Common myeloid progenitor, CD34-positive (primary cell): ENCODE measurements at regions not wholly inside any gene's neighbourhood (a gene's known extent, or its start where the extent isn't known, plus 50 kb on each side); places are given as distances from the start of the nearest gene placed in this dataset.

Experiments
- CTCF ChIA-PET: fragments of 350-600 bp; sonication (Branson Sonifier 250); formaldehyde crosslinking; loops from one replicate; lab custom pipeline; 2021; ENCODE audit warnings: antibody characterized with exemption; lab: Charles Lee
- POLR2A ChIA-PET: fragments of 350-600 bp; sonication (Branson Sonifier 250); formaldehyde crosslinking; loops from one replicate; lab custom pipeline; 2021; ENCODE audit warnings: antibody characterized with exemption; lab: Charles Lee
- DNase-seq, 3 donors: peaks; one replicate each; pipeline versions ENCODE4 v3.0.0 to v3.0.0-alpha.2; 2013
- H3K27ac ChIP-seq, 2 experiments: 1 replicate in 1 of 2; 2 replicates in 1 of 2; pipeline ENCODE4 v1.7.0; 2013; ENCODE audit warnings: inconsistent platforms in 2 of 2, low read length in 2 of 2, mild to moderate bottlenecking in 2 of 2, low read depth in 1 of 2, moderate library complexity in 1 of 2; ENCODE audit not compliant: severe bottlenecking in 2 of 2, insufficient read depth in 1 of 2, poor library complexity in 1 of 2
- H3K27me3 ChIP-seq, 5 experiments: replicated peaks in 2 of 5; 1 replicate in 3 of 5; 2 replicates in 2 of 5; pipeline versions ENCODE4 v1.6.1 to v1.7.0; 2013; ENCODE audit warnings: low read length in 4 of 5, mild to moderate bottlenecking in 2 of 5, moderate library complexity in 2 of 5, inconsistent platforms in 1 of 5; ENCODE audit not compliant: insufficient read depth in 5 of 5, control insufficient read depth in 4 of 5
- H3K36me3 ChIP-seq, 4 experiments: 1 replicate in 2 of 4; 2 replicates in 2 of 4; pipeline versions ENCODE4 v1.6.1 to v1.7.0; 2013; ENCODE audit warnings: low read length in 3 of 4, control low read depth in 1 of 4, mild to moderate bottlenecking in 1 of 4; ENCODE audit not compliant: control insufficient read depth in 4 of 4, insufficient read depth in 4 of 4
- H3K4me1 ChIP-seq, 4 experiments: 1 replicate in 3 of 4; 2 replicates in 1 of 4; pipeline versions ENCODE4 v1.6.1 to v1.7.1; 2013; ENCODE audit warnings: low read length in 3 of 4, mild to moderate bottlenecking in 3 of 4, control low read depth in 1 of 4, inconsistent platforms in 1 of 4, moderate library complexity in 1 of 4; ENCODE audit not compliant: control insufficient read depth in 4 of 4, insufficient read depth in 4 of 4; ENCODE audit errors: control extremely low read depth in 1 of 4
- H3K4me3 ChIP-seq, 7 experiments: 1 replicate in 4 of 7; 2 replicates in 3 of 7; pipeline versions ENCODE4 v1.5.1 to v1.7.0; 2013; ENCODE audit warnings: mild to moderate bottlenecking in 7 of 7, low read length in 6 of 7, moderate library complexity in 6 of 7, inconsistent platforms in 2 of 7, low read depth in 2 of 7, control low read depth in 1 of 7; ENCODE audit not compliant: insufficient read depth in 4 of 7, control insufficient read depth in 1 of 7; ENCODE audit errors: extremely low read depth in 1 of 7
- H3K9me3 ChIP-seq, 5 experiments: 1 replicate in 4 of 5; 2 replicates in 1 of 5; pipeline versions ENCODE4 v1.6.1 to v1.7.1; 2013; ENCODE audit warnings: low read length in 4 of 5, mild to moderate bottlenecking in 2 of 5, inconsistent platforms in 1 of 5, low read depth in 1 of 5, moderate library complexity in 1 of 5; ENCODE audit not compliant: control insufficient read depth in 4 of 5, insufficient read depth in 2 of 5; ENCODE audit errors: control extremely low read depth in 1 of 5
- WGBS: methylation state at CpG from one replicate; pipeline ENCODE4 v1.1.5; 2013; ENCODE audit not compliant: insufficient coverage; 5-methylcytosine and 5-hydroxymethylcytosine counted together

- Histone ChIP-seq H3K27me3 (peaks cover 0 to 9% (median 0%) of the 10 kb centered on the region in 5 experiments), H3K4me3 (no peak overlapping the region), H3K27ac (no peak overlapping the region), H3K4me1 (peaks cover 0 to 4% (median 0%) of the 10 kb centered on the region in 4 experiments), H3K9me3 (no peaks in the 10 kb centered on the region), H3K36me3 (no peaks in the 10 kb centered on the region)
- POLR2A ChIA-PET: no interaction called here
- no peak for DNase-seq
- CTCF ChIA-PET: interaction anchor here (1.0 kb wide), 1 partner anchor 39 kb away, joined by 3 read pairs; no protein-coding TSS in a partner anchor
- WGBS: 83% methylated on average over 4 of the region's 4 CpGs
Measured at GRCh38 chr2:219737270-219737691, 109.9 kb downstream of the SLC4A3 start.

- POLR2A ChIA-PET: no interaction called here
- H3K9me3 ChIP-seq: no peaks in the 10 kb centered on the region
- no peaks in the 10 kb centered on the region for H3K36me3 ChIP-seq
- 63% methylated on average over 1 of the region's 4 CpGs for WGBS
- no peak overlapping the region for H3K4me3 ChIP-seq
- CTCF ChIA-PET: no interaction called here
- H3K27ac ChIP-seq: no peak overlapping the region
- H3K4me1 ChIP-seq: peaks cover 0 to 4% (median 0%) of the 10 kb centered on the region in 4 experiments
- peaks cover 0 to 10% (median 2%) of the 10 kb centered on the region in 5 experiments for H3K27me3 ChIP-seq
- no peak for DNase-seq
Measured at GRCh38 chr2:219739066-219739465, 111.6 kb downstream of the SLC4A3 start.

- ChIA-PET POLR2A (no interaction called here), CTCF (no interaction called here)
- Histone ChIP-seq H3K4me1 (peaks cover 0 to 4% (median 0%) of the 10 kb centered on the region in 4 experiments), H3K27me3 (peaks cover 0 to 16% (median 2%) of the 10 kb centered on the region in 5 experiments), H3K4me3 (no peak overlapping the region), H3K36me3 (no peaks in the 10 kb centered on the region), H3K9me3 (no peaks in the 10 kb centered on the region), H3K27ac (no peak overlapping the region)
- 99% methylated on average over 9 of the region's 13 CpGs for WGBS
- DNase-seq: no peak
Measured at GRCh38 chr2:219739866-219740440, 112.5 kb downstream of the SLC4A3 start.

- POLR2A ChIA-PET: no interaction called here
- Histone ChIP-seq H3K36me3 (no peaks in the 10 kb centered on the region), H3K27me3 (peaks cover 0 to 16% (median 0%) of the 10 kb centered on the region in 5 experiments), H3K4me3 (no peak overlapping the region), H3K9me3 (no peaks in the 10 kb centered on the region), H3K4me1 (no peaks in the 10 kb centered on the region), H3K27ac (no peak overlapping the region)
- DNase-seq: no peak
- CTCF ChIA-PET: interaction anchor here (0.8 to 1.2 kb wide), 2 partner anchors 8 to 10 kb away, joined by 3 read pairs; no protein-coding TSS in a partner anchor
- WGBS: 100% methylated on average over 1 of the region's 1 CpG
Measured at GRCh38 chr2:219743548-219743947, 116.1 kb downstream of the SLC4A3 start.

GRCh38 chr2:219744066-219744465 lies 116.6 kb downstream of the SLC4A3 start:
- Histone ChIP-seq H3K4me3 (no peak overlapping the region), H3K27ac (no peak overlapping the region), H3K36me3 (no peaks in the 10 kb centered on the region), H3K9me3 (no peaks in the 10 kb centered on the region), H3K4me1 (no peaks in the 10 kb centered on the region), H3K27me3 (peaks cover 0 to 16% (median 0%) of the 10 kb centered on the region in 5 experiments)
- no CpG with 5 or more reads among the region's 2 CpGs for WGBS
- no peak for DNase-seq
- POLR2A ChIA-PET: no interaction called here
- CTCF ChIA-PET: interaction anchor here (1.2 kb wide), 1 partner anchor 9 kb away, joined by 3 read pairs; no protein-coding TSS in a partner anchor

GRCh38 chr2:219744600-219744999 lies 117.2 kb downstream of the SLC4A3 start:
- no peak overlapping the region for H3K27ac ChIP-seq
- no peaks in the 10 kb centered on the region for H3K9me3 ChIP-seq
- ChIA-PET POLR2A (no interaction called here), CTCF (no interaction called here)
- WGBS: 90% methylated on average over 4 of the region's 4 CpGs
- no peaks in the 10 kb centered on the region for H3K4me1 ChIP-seq
- H3K27me3 ChIP-seq: peaks cover 0 to 16% (median 0%) of the 10 kb centered on the region in 5 experiments
- H3K36me3 ChIP-seq: no peaks in the 10 kb centered on the region
- no peak overlapping the region for H3K4me3 ChIP-seq
- no peak for DNase-seq

- ChIA-PET POLR2A (no interaction called here), CTCF (no interaction called here)
- no peak for DNase-seq
- H3K36me3 ChIP-seq: no peaks in the 10 kb centered on the region
- peaks cover 0 to 14% (median 0%) of the 10 kb centered on the region in 5 experiments for H3K27me3 ChIP-seq
- H3K4me3 ChIP-seq: no peak overlapping the region
- peaks cover 0 to 4% (median 0%) of the 10 kb centered on the region in 5 experiments for H3K9me3 ChIP-seq
- no peaks in the 10 kb centered on the region for H3K4me1 ChIP-seq
- no peak overlapping the region for H3K27ac ChIP-seq
- WGBS: no CpG with 5 or more reads among the region's 1 CpG
Measured at GRCh38 chr2:219747637-219748036, 120.2 kb downstream of the SLC4A3 start.
